ENCODE measurements at regions not wholly inside any gene's neighbourhood (a gene's known extent, or its start where the extent isn't known, plus 50 kb on each side); places are given as distances from the start of the nearest gene placed in this dataset.
"Not testable (repeated sequence)": the region's sequence is repeated elsewhere in the genome, so short reads cannot be mapped to it uniquely, and the experiment has no call there.

GRCh38 chr16:85203462-85203813 is 91.2 kb upstream of the CIBAR2 start:
- Mint-ChIP-seq H3K9me3 (ENCODE audit: low read depth) (no peaks in the 10 kb centered on the region), H3K27ac (no peak overlapping the region), H3K36me3 (ENCODE audit: insufficient read depth) (no peaks in the 10 kb centered on the region), H3K4me3 (ENCODE audit: low read depth) (no peak overlapping the region), H3K4me1 (ENCODE audit: low read depth) (peaks cover 19% of the 10 kb centered on the region), H3K27me3 (peaks cover 3% of the 10 kb centered on the region)
- TF ChIP-seq CTCF (IDR thresholded peaks at IDR 0.05; ENCODE audit: unreplicated experiment), result no peak
- no peak for DNase-seq (ENCODE audit: low spot score, unreplicated experiment)

GRCh38 chr16:85204242-85205010 is 92.2 kb upstream of the CIBAR2 start:
- no peak overlapping the region for H3K4me3 Mint-ChIP-seq (ENCODE audit: low read depth)
- H3K27ac Mint-ChIP-seq, result no peak overlapping the region
- no peak for TF ChIP-seq CTCF (IDR thresholded peaks at IDR 0.05; ENCODE audit: unreplicated experiment)
- H3K27me3 Mint-ChIP-seq, result peaks cover 3% of the 10 kb centered on the region
- no peaks in the 10 kb centered on the region for H3K36me3 Mint-ChIP-seq (ENCODE audit: insufficient read depth)
- DNase-seq (ENCODE audit: low spot score, unreplicated experiment), result no peak
- peaks cover 19% of the 10 kb centered on the region for H3K4me1 Mint-ChIP-seq (ENCODE audit: low read depth)
- H3K9me3 Mint-ChIP-seq (ENCODE audit: low read depth), result no peaks in the 10 kb centered on the region

- not testable (repeated sequence) for DNase-seq (ENCODE audit: low spot score, unreplicated experiment); H3K9me3 Mint-ChIP-seq (ENCODE audit: low read depth); H3K36me3 Mint-ChIP-seq (ENCODE audit: insufficient read depth); H3K27ac Mint-ChIP-seq; H3K4me3 Mint-ChIP-seq (ENCODE audit: low read depth); H3K27me3 Mint-ChIP-seq
- H3K4me1 Mint-ChIP-seq (ENCODE audit: low read depth), result peaks cover 16% of the 10 kb centered on the region
Observed at GRCh38 chr16:85205257-85205656, 93.0 kb upstream of the CIBAR2 start.

- no peak overlapping the region for H3K27ac Mint-ChIP-seq
- H3K27me3 Mint-ChIP-seq, result peaks cover 3% of the 10 kb centered on the region
- no peak for DNase-seq (ENCODE audit: low spot score, unreplicated experiment)
- TF ChIP-seq CTCF (IDR thresholded peaks at IDR 0.05; ENCODE audit: unreplicated experiment), result no peak
- H3K4me3 Mint-ChIP-seq (ENCODE audit: low read depth), result no peak overlapping the region
- H3K4me1 Mint-ChIP-seq (ENCODE audit: low read depth), result peaks cover 11% of the 10 kb centered on the region
- H3K36me3 Mint-ChIP-seq (ENCODE audit: insufficient read depth), result no peaks in the 10 kb centered on the region
- no peaks in the 10 kb centered on the region for H3K9me3 Mint-ChIP-seq (ENCODE audit: low read depth)
Observed at GRCh38 chr16:85205747-85206471, 93.6 kb upstream of the CIBAR2 start.

- DNase-seq (ENCODE audit: low spot score, unreplicated experiment), result no peak
Observed at GRCh38 chr16:85206472-85207356, 94.4 kb upstream of the CIBAR2 start.

More at GRCh38 chr16:85206472-85207356, 94.4 kb upstream of the CIBAR2 start:
- Mint-ChIP-seq H3K27ac (no peak overlapping the region), H3K36me3 (ENCODE audit: insufficient read depth) (no peaks in the 10 kb centered on the region), H3K4me3 (ENCODE audit: low read depth) (no peak overlapping the region), H3K27me3 (peaks cover 3% of the 10 kb centered on the region), H3K9me3 (ENCODE audit: low read depth) (no peaks in the 10 kb centered on the region), H3K4me1 (ENCODE audit: low read depth) (peaks cover 10% of the 10 kb centered on the region)
- TF ChIP-seq CTCF (IDR thresholded peaks at IDR 0.05; ENCODE audit: unreplicated experiment), result no peak
